Right lobe of liver (tissue), 6 donors: ENCODE measurements at regions not wholly inside any gene's neighbourhood (a gene's known extent, or its start where the extent isn't known, plus 50 kb on each side); places are given as distances from the start of the nearest gene placed in this dataset.

Source experiments
- ATAC-seq, 4 donors: fragments of 200-7000 bp; cut with Tn5 transposase; one replicate each; pipeline ENCODE4 v1.9.1; 2020; ENCODE audit warnings: mild to moderate bottlenecking in 4 of 4, moderate library complexity in 4 of 4
- DNase-seq, 3 donors: peaks; one replicate each; pipeline ENCODE4 v3.0.0-alpha.2; 2020
- H3K27ac ChIP-seq, 3 donors: fragments of 200-600 bp; one replicate each; pipeline ENCODE4 v1.8.0; 2022
- H3K27me3 ChIP-seq, 2 donors: fragments of 200-600 bp; one replicate each; pipeline ENCODE4 v1.8.0; 2022
- H3K36me3 ChIP-seq, 4 donors: fragments of 200-600 bp; sonication (generic) in 1 of 4; one replicate each; pipeline versions ENCODE4 v1.5.1 to v1.8.0; 2017 to 2022; ENCODE audit warnings: control low read depth in 1 of 4
- H3K4me1 ChIP-seq, 4 donors: fragments of 200-600 bp; sonication (generic) in 1 of 4; one replicate each; pipeline versions ENCODE4 v1.5.1 to v1.8.0; 2017 to 2022; ENCODE audit warnings: control low read depth in 1 of 4
- H3K4me3 ChIP-seq, 3 donors: fragments of 200-600 bp; one replicate each; pipeline ENCODE4 v1.8.0; 2022
- H3K9me3 ChIP-seq, 4 donors: fragments of 200-600 bp; sonication (generic) in 1 of 4; one replicate each; pipeline versions ENCODE4 v1.5.1 to v1.8.0; 2017 to 2022; ENCODE audit warnings: control low read depth in 1 of 4
- POLR2A ChIP-seq: fragments of 450-650 bp; IDR thresholded peaks from one replicate; pipeline ENCODE4 v1.6.1; 2017; ENCODE audit warnings: antibody characterized with exemption, mild to moderate bottlenecking
- WGBS: methylation state at CpG from one replicate; pipeline ENCODE4 v1.1.6; 2018; ENCODE audit warnings: low coverage, low lambda C conversion rate; ENCODE audit not compliant: insufficient coverage; ENCODE audit errors: missing lambda C conversion rate; 5-methylcytosine and 5-hydroxymethylcytosine counted together
- intact Hi-C, 2 donors: fragments of 100-400 bp; cut with DNase I; formaldehyde crosslinking; loops; one replicate each; pipeline versions ENCODE4 v1.11.2 to v1.14.1; 2022
- TF ChIP-seq, protein P1 (sequence below), 4 donors: fragments of 200-600 bp in 3 of 4; fragments of 450-650 bp in 1 of 4; IDR thresholded peaks; one replicate each; pipeline versions ENCODE4 v1.5.1 to v1.8.0; 2016 to 2022; ENCODE audit warnings: antibody characterized with exemption in 4 of 4, mild to moderate bottlenecking in 2 of 4
- donor health status: DM: no; HTN: yes; CAD: no.
- donor health status: DM: no; HTN: no; CAD: no.
- donor health status: DM: no; HTN: no; CAD: no.
- donor health status: DM: no; HTN: yes; CAD: no.
- donor health status: DM: no; HTN: yes; CAD: no.

DNA sequence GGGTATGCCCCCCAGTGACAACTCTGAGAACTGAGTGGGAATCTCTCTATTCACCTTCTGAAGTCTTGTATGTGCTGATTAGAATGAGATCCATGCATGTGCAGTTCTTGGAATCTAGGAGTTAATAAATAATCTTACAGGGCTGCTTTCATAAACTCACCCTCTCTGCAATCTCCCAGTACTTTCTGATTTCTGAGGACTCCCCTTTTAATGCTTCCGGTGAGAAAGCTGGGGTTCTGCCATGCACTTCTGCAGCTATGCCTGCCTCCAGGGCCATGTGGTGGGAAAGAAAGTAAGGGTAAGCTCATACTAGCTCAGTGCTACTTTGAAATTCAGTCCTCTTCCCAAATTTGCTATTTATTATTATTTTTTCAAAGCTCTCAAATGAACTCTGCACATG, 432.9 kb downstream of the MTX2 start:
- no peaks in the 10 kb centered on the region for H3K9me3 ChIP-seq
- H3K36me3 ChIP-seq: no peaks in the 10 kb centered on the region
- no peak for ATAC-seq
- H3K4me1 ChIP-seq: no peaks in the 10 kb centered on the region
- intact Hi-C loops: no loop called here
- no peak for TF ChIP-seq POLR2A
- TF ChIP-seq, protein P1, sequence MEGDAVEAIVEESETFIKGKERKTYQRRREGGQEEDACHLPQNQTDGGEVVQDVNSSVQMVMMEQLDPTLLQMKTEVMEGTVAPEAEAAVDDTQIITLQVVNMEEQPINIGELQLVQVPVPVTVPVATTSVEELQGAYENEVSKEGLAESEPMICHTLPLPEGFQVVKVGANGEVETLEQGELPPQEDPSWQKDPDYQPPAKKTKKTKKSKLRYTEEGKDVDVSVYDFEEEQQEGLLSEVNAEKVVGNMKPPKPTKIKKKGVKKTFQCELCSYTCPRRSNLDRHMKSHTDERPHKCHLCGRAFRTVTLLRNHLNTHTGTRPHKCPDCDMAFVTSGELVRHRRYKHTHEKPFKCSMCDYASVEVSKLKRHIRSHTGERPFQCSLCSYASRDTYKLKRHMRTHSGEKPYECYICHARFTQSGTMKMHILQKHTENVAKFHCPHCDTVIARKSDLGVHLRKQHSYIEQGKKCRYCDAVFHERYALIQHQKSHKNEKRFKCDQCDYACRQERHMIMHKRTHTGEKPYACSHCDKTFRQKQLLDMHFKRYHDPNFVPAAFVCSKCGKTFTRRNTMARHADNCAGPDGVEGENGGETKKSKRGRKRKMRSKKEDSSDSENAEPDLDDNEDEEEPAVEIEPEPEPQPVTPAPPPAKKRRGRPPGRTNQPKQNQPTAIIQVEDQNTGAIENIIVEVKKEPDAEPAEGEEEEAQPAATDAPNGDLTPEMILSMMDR (IDR thresholded peaks at IDR 0.05): no peak
- no peak overlapping the region for H3K4me3 ChIP-seq
- WGBS: 73% methylated on average over 1 of the region's 1 CpG
- no peak overlapping the region for H3K27ac ChIP-seq
- no peak for DNase-seq
- peaks cover 0 to 4% of the 10 kb centered on the region in 2 donors for H3K27me3 ChIP-seq

GRCh38 chr2:176704282-176704858, 435.1 kb downstream of the MTX2 start:
- no peaks in the 10 kb centered on the region for H3K9me3 ChIP-seq
- no peak overlapping the region for H3K27ac ChIP-seq
- no peak for TF ChIP-seq POLR2A
- TF ChIP-seq, protein P1 (IDR thresholded peaks at IDR 0.05): no peak
- ATAC-seq: no peak
- no peak overlapping the region for H3K4me3 ChIP-seq
- WGBS: 37% methylated on average over 3 of the region's 3 CpGs
- intact Hi-C loops: no loop called here
- DNase-seq: no peak
- no peaks in the 10 kb centered on the region for H3K36me3 ChIP-seq
- H3K4me1 ChIP-seq: no peaks in the 10 kb centered on the region
- H3K27me3 ChIP-seq: peaks cover 0 to 4% of the 10 kb centered on the region in 2 donors

- H3K9me3 ChIP-seq: no peaks in the 10 kb centered on the region
- no peak overlapping the region for H3K4me3 ChIP-seq
- 66% methylated on average over 15 of the region's 18 CpGs for WGBS
- intact Hi-C loops: no loop called here
- H3K27ac ChIP-seq: no peak overlapping the region
- TF ChIP-seq POLR2A: no peak
- H3K36me3 ChIP-seq: no peaks in the 10 kb centered on the region
- DNase-seq (no peak), ATAC-seq (no peak)
- H3K4me1 ChIP-seq: no peaks in the 10 kb centered on the region
- H3K27me3 ChIP-seq: no peaks in the 10 kb centered on the region
These were observed 440.1 kb downstream of the MTX2 start for GRCh38 chr2:176709149-176709951.

DNA sequence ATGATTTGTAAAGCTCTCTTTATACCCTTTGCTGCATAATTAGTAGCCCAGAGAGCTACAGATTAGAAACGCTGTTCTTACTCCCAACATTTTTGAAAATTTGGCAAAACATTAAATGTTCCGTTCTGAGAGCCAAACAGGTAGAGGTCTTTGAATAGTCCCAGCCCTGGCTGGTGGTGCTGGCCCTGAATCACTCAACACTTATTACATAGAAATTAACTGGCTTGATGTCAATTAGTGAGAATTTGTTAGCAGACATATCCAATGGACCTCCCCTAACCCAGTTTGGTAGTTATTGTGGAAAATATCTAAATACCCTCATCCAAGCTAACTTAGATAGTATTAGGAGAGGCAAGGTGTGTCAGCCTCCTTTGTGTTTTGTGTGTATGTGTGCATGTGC, 440.7 kb downstream of the MTX2 start:
- 78% methylated on average over 2 of the region's 2 CpGs for WGBS
- TF ChIP-seq POLR2A: no peak
- TF ChIP-seq, protein P1 (IDR thresholded peaks at IDR 0.05): no peak
- H3K4me1 ChIP-seq: no peaks in the 10 kb centered on the region
- H3K27ac ChIP-seq: no peak overlapping the region
- H3K4me3 ChIP-seq: no peak overlapping the region
- no peak for DNase-seq
- intact Hi-C loops: no loop called here
- no peaks in the 10 kb centered on the region for H3K9me3 ChIP-seq
- no peaks in the 10 kb centered on the region for H3K36me3 ChIP-seq
- no peak for ATAC-seq
- no peaks in the 10 kb centered on the region for H3K27me3 ChIP-seq

DNA sequence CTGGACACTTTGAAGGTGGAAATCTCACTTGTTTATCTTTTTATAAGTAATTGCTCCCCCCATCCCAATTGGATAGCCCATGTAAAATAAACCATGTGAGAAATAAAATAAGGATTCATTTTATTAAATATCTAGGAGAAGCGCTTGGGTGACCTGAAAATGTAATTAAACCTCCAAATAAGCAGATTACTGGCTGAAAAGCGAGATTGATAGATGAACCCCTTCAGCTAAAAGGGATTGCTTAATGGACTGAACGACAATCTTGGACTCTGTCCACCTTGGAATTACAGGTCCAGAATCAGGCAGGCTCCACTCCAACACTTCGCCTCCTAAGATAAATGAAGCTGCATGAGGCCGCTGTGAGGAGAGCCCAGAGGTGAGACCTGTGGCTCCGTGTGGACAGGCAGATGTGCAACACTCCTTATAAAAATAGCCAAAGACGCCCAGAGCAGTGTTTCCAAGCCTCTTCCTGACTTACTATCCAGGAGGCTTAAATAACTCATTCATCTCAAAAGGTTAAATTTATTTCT, 441.5 kb downstream of the MTX2 start:
- H3K4me1 ChIP-seq: no peaks in the 10 kb centered on the region
- H3K4me3 ChIP-seq: no peak overlapping the region
- TF ChIP-seq, protein P1 (IDR thresholded peaks at IDR 0.05): no peak
- TF ChIP-seq POLR2A: no peak
- intact Hi-C loops: no loop called here
- DNase-seq (no peak), ATAC-seq (no peak)
- no peak overlapping the region for H3K27ac ChIP-seq
- WGBS: 51% methylated on average over 7 of the region's 7 CpGs
- no peaks in the 10 kb centered on the region for H3K27me3 ChIP-seq
- no peaks in the 10 kb centered on the region for H3K9me3 ChIP-seq
- no peaks in the 10 kb centered on the region for H3K36me3 ChIP-seq
